GM12892 (cell line): ENCODE measurements at regions not wholly inside any gene's neighbourhood (a gene's known extent, or its start where the extent isn't known, plus 50 kb on each side); places are given as distances from the start of the nearest gene placed in this dataset.

ENCODE experiments used
- POLR2A ChIP-seq: IDR thresholded peaks from 2 replicates; pipeline ENCODE4 v1.6.1; 2011; ENCODE audit warnings: low read depth, low read length, control low read depth
- TAF1 ChIP-seq: IDR thresholded peaks from 2 replicates; pipeline ENCODE4 v1.6.1; 2011; ENCODE audit warnings: low read depth, mild to moderate bottlenecking, control low read depth, low read length, borderline replicate concordance

DNA sequence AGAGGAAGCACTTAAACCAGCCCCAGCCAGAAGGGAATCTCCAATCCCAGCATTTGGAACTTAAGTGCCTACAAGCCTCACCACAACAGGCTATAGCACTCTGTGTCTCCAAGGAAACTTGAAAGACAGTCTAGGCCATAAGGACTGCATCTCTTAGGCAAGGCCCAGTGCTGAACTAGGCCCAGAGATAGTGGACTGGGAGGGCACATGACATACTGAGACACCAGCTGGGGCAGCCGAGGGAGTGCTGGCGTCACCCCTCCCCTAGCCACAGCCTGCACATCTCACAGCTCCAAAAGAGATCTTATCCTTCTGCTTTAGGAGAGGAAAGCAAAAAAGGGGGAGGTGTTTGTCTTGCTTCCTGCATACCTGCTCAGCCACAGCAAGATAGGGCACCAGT is 618.5 kb downstream of the COL12A1 start:
- no peak for TF ChIP-seq POLR2A
- no peak for TF ChIP-seq TAF1
